GM12872 (cell line): ENCODE measurements at regions not wholly inside any gene's neighbourhood (a gene's known extent, or its start where the extent isn't known, plus 50 kb on each side); places are given as distances from the start of the nearest gene placed in this dataset.

ENCODE experiments used
- CTCF ChIP-seq: IDR thresholded peaks from 3 replicates; pipeline ENCODE4 v1.5.1; 2011; ENCODE audit warnings: low read depth, mild to moderate bottlenecking, low read length, moderate library complexity; ENCODE audit not compliant: insufficient read depth

GRCh38 chr15:87760547-87761314 is 495.8 kb downstream of the NTRK3 start:
- no peak for TF ChIP-seq CTCF

GRCh38 chr15:87758794-87759418 is 497.6 kb downstream of the NTRK3 start:
- TF ChIP-seq CTCF, result no peak

- no peak for TF ChIP-seq CTCF
Measured at GRCh38 chr15:87757084-87757483, 499.5 kb downstream of the NTRK3 start.

DNA sequence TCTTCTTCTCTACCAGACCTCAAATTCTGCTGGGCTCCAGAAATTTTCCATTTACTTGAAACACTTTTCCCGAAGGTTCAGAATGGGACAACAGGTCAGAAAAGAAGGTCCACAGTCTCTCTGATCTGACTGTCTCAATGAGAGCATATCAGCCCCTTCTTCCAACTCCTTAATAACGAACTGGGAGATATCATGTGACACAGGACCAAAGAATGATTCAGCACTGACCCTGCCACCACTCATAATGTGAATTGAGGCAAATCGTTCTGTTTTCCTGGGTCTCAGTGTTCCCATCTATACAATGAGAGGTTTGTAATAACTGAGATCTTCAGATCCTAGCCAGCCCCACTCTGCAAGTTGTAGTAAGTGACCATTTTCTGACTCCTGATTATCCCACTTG is 500.5 kb downstream of the NTRK3 start:
- TF ChIP-seq CTCF, result no peak

DNA sequence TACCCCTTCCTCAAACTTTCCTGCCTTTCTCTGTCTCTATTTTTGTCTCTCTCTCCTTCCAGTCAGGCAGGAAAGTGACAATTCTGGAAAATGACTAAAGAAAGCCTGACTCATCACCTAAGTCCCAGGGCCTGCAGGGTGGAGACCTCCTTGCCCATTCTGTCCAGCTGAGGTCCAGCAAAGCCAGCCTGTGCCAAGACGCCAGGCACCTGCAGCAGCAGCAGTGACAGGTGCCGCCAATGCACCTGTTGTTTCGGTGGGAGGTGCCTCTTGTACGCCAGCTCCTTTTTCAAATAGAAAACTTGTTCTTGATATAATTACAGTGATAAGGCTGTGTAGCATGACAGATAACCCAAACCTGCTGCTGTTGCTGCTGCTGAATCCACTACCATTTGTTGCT is 501.3 kb downstream of the NTRK3 start:
- TF ChIP-seq CTCF, result no peak

GRCh38 chr15:87753539-87753938 is 503.0 kb downstream of the NTRK3 start:
- no peak for TF ChIP-seq CTCF

DNA sequence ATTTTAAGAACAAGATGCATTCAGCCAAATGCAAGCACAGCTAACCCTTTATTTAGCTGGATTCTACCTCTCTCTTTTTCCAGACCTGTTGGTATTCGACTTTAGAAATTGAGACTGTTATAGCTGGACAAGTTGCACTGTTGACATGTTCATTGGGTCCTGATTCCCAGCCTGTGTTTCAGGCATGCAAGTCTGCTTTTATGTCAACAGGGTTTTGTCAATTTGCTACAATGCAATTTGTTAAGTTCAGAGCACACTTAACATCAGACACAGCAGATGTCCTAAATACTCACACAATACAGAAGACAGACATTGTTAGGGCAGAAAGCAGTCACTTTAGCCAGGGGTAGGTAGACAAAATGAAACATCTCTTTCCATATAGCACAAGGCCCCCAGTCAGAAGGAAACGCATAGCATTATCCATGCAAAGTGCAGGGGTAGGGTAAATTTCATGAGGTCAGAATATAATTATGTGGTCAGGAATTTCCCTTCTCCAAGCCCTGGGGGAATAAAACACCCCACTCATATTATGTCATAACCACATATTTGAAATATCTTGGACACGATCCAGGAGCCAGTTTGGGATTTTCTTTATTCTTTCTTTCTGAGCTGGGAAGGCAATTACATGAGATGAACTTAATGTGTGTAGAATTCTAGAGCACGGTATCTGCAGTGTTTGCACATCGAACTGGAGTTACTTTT is 504.1 kb downstream of the NTRK3 start:
- no peak for TF ChIP-seq CTCF
